T1000 (cell line): ENCODE measurements at regions not wholly inside any gene's neighbourhood (a gene's known extent, or its start where the extent isn't known, plus 50 kb on each side); places are given as distances from the start of the nearest gene placed in this dataset.

ENCODE experiments used
- DNase-seq: peaks from one replicate; lab custom pipeline; 2025; ENCODE audit warnings: mixed read lengths; lab: John Stamatoyannopoulos, UW

- no peak for DNase-seq
Measured at GRCh38 chr9:7984203-7984602, 184.6 kb upstream of the DMAC1 start.

- no peak for DNase-seq
Measured at GRCh38 chr9:7983490-7983889, 183.9 kb upstream of the DMAC1 start.

GRCh38 chr9:7982907-7983306 lies 183.3 kb upstream of the DMAC1 start:
- no peak for DNase-seq

GRCh38 chr9:7980691-7981289 lies 181.2 kb upstream of the DMAC1 start:
- DNase-seq, result no peak

- DNase-seq, result no peak
Measured at GRCh38 chr9:7980041-7980440, 180.5 kb upstream of the DMAC1 start.

GRCh38 chr9:7979611-7980010 lies 180.0 kb upstream of the DMAC1 start:
- DNase-seq, result no peak

- no peak for DNase-seq
Measured at GRCh38 chr9:7977586-7977985, 178.0 kb upstream of the DMAC1 start.

GRCh38 chr9:7976856-7977255 lies 177.3 kb upstream of the DMAC1 start:
- no peak for DNase-seq

- DNase-seq, result no peak
Measured at GRCh38 chr9:7976167-7976755, 176.7 kb upstream of the DMAC1 start.

- no peak for DNase-seq
Measured at GRCh38 chr9:7975336-7975735, 175.8 kb upstream of the DMAC1 start.

- no peak for DNase-seq
Measured at GRCh38 chr9:7974335-7974960, 174.9 kb upstream of the DMAC1 start.

GRCh38 chr9:7973123-7973522 lies 173.5 kb upstream of the DMAC1 start:
- no peak for DNase-seq

GRCh38 chr9:7970681-7971330 lies 171.2 kb upstream of the DMAC1 start:
- no peak for DNase-seq

- DNase-seq, result no peak
Measured at GRCh38 chr9:7968687-7969086, 169.1 kb upstream of the DMAC1 start.

- DNase-seq, result no peak
Measured at GRCh38 chr9:7967851-7968250, 168.3 kb upstream of the DMAC1 start.

GRCh38 chr9:7967093-7967827 lies 167.7 kb upstream of the DMAC1 start:
- DNase-seq, result no peak

- no peak for DNase-seq
Measured at GRCh38 chr9:7965063-7965462, 165.5 kb upstream of the DMAC1 start.

GRCh38 chr9:7963026-7963425 lies 163.4 kb upstream of the DMAC1 start:
- peak; percentile 1 for DNase-seq

GRCh38 chr9:7961076-7961475 lies 161.5 kb upstream of the DMAC1 start:
- DNase-seq, result no peak

GRCh38 chr9:7960320-7961050 lies 160.9 kb upstream of the DMAC1 start:
- no peak for DNase-seq

- DNase-seq, result no peak
Measured at GRCh38 chr9:7957803-7958202, 158.2 kb upstream of the DMAC1 start.

GRCh38 chr9:7947577-7947976 lies 148.0 kb upstream of the DMAC1 start:
- no peak for DNase-seq
